Amniotic epithelial cell (primary cell): ENCODE measurements at regions not wholly inside any gene's neighbourhood (a gene's known extent, or its start where the extent isn't known, plus 50 kb on each side); places are given as distances from the start of the nearest gene placed in this dataset.
"Not testable (repeated sequence)": the region's sequence is repeated elsewhere in the genome, so short reads cannot be mapped to it uniquely, and the experiment has no call there.

Experiments
- DNase-seq: peaks from one replicate; pipeline ENCODE4 v3.0.0-alpha.2; 2010; ENCODE audit warnings: low read depth

DNA sequence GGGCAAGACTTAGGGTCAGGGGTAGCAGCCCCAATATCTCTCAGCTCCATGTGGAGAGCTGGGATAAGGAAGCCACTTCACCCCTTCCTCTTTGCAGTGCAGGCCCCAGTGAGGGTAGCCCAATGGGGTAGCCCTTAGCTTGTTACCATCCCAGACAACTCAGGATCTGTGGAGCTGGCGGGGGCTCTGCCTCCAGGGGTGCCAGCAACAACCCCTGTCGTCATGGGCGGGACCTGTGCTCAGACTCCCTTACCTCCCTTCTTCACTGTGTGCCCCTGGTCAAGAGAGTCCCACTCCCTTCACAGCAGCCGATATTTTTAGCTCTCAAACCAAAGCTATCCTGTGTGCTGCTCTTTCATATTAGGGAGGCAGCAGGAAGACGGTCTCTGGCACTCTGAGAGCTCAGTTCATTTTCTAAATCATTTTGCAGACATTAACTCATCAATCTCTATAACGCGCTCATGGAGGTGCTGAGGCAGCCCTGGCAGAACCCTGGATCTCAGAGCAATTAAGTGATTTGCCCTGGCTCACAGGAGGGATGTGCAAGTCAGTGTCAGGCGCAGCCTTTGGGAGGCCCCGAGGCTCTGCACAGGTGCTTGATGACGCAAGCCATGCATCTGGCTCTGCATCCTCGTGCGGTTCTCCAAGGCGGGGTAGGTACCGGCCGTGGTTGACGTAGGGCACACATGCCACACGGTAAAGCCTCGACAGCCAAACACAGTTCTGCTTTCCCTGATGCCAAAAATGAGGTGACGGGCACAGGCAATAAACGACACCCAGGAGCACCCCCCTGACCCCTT lies 357.6 kb downstream of the SHANK2 start:
- DNase-seq, result no peak

DNA sequence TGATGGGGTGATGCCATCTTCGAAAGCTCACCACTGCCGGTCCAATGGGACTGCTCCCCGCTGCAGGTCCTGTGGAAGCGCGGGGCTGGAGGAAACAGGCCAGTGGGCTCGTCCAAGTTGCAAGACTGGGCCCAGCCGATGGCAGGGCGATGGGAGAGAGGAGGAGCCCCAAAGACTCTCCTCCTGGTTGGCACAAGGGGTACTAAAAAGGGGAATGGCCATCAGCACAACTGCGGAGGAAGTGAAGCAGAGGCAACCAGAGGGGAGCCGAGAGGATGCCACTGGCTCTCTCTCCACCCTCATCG lies 357.1 kb downstream of the SHANK2 start:
- DNase-seq, result no peak

DNA sequence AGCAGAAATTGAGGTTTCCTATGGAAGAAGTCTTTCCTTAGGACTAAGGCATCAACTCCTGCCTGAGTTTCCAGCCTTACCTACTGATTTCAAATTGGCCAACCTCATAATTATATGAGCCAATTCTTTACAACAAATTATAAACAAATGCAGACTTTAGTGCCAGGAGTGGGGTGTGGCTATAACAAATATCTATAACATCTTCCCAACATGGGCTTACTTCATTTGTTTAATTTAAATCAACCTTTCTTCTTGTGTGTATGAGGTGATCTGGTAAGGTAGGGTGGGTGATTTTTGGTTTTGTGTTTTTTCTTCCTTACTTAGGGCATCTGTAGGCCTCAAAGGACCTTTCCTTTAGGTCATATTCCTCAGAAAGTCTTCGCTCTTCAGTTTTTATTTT lies 354.9 kb downstream of the SHANK2 start:
- no peak for DNase-seq

DNA sequence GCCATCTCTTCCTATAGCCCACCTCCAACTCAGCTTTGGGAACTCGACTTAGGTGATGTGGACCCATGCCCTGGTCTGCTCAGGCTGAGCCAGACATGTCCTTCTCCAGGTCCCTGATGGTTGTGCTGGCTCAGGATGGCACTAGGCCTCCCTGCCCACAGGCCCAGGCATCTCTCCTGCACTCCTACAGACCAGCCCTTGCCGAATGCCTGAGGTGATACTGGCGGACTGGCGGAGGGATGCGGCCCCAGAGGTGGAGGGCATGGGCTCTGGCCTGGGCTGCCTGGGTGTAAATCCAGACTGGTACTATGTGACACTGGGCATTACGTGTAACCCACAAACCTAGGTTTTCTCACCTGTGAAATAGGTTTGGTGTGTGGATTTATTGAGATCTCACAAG lies 352.8 kb downstream of the SHANK2 start:
- no peak for DNase-seq

DNA sequence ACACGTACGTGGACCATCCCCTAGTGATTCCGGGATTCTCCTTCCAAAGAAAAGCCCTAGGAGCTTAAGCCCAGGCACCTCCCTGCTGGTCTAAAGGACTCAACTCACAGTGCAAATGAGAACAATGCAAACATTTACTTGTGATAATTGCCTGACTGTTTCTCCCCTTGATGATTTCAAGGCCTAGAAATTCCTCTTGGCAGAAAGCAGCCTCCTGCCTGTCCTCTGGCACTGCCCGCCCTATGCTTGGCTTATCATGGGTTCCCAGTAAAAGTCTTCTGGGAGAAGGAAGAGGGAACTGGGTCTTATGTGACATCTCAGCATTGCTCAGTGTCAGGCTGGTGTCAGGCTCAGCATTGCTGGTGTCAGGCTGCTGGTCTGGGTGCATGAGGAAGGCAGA lies 351.8 kb downstream of the SHANK2 start:
- no peak for DNase-seq

DNA sequence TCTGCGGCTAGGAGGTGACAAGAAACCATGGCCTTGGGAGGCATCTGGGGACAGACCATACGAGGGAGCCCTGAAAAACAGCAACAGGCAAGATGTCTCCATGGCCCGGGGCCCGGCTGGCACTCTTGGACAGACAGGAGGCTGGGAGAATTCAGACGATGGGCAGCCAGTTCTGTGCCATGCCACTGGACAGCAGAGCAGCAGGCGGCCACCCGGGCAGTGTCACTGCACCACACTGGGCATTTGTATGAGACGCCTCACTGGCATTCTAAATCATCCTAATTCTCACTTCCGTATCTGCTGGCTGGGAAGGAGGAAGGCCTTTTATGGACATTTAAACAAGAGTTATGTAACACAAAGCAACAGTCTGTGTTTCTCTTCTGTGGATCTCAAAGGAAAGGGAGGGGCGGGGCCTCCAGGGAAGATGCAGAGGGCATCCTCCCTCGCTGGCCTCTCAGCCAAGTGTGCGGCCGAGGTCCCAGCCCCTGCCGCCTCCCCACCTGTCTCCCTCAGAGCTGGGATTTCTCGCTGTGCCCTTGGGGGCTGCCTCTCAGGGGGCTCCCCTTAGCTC lies 350.3 kb downstream of the SHANK2 start:
- DNase-seq, result no peak

DNA sequence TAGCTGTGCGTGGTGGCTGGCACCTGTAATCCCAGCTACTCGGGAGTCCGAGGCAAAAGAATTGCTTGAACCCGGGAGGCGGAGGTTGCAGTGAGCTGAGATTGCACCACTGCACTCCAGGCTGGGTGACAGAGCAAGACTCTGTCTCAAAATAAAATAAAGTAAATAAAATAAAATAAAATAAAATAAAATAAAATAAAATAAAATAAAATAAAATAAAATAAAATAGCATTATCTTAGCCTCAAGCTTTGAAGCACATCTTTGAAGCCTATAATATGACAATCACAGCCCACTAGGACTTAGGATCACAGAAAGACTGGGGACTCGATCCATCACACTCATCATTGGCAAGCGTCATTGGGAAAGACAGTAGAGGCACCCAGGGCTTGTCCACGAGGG lies 349.1 kb downstream of the SHANK2 start:
- DNase-seq, result not testable (repeated sequence)

DNA sequence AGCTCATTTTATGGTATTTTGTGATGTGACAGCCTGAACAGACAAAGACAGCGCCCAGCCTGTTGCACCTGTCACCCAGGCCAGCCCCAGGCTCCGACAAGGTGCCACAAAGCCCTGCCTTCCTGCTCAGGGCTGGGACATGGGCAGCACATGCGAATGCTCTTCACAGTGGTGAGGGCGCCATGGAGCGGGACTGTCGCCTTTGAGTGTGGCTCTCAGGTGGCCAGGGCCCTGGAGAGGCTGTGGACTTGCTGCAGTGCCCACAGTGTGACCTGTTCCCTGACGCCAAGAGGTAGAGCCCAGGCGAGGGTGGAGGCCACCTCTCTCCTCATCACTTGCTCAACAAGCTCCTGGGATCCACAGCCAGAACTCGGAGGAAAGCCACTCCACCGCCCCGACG lies 346.3 kb downstream of the SHANK2 start:
- no peak for DNase-seq

DNA sequence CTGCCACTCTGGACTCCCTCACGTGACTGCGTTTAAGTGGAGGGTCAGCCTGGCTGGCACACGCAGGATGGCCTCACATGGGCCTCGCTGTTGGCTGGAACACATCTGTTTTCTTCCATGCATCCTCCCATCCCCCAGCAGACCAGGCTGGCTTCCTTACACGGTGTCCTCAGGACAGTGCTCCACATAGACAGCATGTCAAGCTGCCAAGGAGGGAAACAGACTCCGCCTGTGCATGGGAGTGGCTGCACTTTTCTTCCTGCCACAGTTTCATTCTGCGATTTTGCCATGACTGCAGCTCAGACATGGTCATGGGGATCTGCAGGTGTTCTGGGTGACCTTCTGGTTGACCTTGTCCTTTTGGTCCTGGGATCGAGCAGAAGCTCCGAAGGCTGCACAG lies 344.2 kb downstream of the SHANK2 start:
- DNase-seq, result no peak

DNA sequence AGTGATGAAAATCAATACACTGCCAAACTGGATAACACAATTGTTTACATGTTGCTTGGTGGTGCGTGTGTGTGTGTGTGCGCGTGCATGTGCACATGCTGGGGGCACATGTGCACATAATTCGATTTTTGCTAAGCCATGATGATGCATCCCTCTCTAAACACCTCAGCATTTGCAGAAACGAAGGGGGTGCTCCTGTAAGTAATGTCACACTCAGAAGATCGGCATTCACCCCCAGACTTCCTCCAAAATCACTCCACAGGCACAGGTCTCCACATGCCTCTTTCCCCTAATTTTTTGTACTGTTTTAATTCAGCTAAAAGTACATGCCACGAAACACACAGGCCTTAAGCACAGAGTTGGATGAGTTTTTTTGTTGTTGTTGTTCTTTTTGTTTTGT lies 341.5 kb downstream of the SHANK2 start:
- no peak for DNase-seq

DNA sequence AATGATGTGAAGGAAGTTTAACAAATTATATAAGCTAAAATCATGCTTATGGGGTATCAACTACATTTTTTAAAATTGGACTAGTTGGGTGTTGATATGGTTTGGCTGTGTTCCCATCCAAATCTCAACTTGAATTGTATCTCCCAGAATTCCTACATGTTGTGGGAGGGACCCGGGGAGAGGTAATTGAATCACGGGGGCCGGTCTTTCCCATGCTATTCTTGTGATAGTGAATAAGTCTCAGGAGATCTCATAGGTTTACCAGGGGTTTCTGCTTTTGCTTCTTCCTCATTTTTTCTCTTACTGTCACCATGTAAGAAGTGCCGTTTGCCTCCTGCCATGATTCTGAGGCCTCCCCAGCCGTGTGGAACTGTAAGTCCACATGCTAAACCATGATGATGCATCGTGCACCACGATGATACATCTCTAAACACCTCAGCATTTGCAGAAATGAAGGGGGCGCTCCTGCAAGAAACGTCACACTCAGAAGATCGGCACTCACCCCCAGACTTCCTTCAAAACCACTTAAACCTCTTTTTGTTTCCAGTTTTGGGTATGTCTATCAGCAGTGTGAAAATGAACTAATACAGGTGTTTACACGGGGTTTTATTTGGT lies 340.0 kb downstream of the SHANK2 start:
- DNase-seq, result no peak

DNA sequence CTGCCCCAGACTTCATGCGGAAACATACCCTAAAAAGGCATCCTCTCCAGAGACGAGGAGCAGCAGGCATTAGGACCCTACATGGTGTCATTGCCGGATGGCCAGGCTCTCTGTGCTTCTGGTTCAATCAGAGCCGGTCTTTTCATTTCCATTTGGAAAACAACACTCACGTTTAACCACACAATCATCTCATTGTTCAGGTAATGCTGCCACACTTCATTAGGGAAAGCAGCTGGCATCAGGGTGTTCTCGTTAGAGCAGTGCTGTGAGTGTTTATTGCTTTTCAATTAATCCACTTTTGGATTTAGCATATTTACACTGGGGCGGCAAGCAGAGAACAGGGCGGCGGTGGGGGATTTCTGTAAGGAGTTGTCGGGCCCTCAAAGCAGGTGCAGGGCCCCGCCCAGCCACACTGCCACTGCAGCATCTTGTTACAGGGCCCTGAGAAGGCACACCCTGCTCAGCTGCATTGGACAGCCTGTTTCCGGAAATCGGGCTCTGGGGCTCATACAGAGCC lies 338.6 kb downstream of the SHANK2 start:
- DNase-seq, result no peak

DNA sequence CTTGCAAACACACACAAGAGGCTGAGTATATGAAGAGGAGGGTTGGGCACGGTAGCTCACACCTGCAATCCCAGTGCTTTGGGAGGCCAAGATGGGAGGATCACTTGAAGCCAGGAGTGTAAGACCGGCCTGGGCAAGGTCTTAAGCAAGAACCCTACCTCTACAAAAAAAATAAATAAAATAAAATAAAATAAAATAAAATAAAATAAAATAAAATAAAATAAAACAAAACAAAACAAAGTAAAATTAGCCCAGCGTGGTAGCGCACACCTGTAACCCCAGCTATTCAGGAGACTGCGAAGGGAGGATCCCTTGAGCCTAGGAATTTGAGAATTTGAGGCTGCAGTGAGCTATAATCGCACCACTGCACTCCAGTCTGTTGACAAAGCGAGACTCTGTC lies 337.9 kb downstream of the SHANK2 start:
- DNase-seq, result no peak

DNA sequence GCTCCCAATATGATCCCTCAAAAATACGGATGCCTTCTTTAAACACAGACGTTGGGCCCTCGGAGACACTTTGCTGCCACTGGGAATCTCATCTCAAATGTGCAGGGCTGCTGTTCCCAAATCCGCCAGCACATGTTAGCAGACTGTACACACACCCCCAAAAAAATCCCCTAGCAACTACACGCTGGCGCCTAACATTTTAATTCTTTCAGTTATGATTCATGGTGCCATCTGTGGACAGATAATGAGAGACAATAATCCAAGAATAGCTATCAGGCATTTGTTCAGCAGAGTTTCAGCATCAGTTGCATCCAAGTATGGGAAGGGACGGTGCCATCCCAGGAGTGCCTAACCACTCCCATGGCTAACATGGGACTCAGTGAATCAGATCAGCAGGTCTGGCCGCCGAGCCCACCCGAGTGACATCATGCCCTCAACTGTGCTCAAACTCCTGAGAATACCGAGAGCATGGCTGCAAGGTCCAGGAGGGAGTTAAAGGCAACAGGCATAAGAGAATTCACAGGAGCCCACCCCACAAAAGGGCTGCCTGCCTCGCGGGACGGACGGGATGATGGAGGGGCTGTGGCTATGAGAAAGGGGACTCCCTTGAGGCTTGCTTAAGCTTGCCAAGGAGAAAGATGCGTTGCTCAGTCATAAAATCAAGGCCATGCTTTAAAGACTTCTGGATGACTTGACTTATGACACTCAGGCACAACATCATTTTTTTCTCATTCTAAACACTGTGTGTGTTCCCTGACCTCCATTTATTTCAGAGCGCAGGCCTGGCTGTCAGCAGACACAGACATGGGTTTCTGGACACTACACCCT lies 337.0 kb downstream of the SHANK2 start:
- DNase-seq, result no peak

DNA sequence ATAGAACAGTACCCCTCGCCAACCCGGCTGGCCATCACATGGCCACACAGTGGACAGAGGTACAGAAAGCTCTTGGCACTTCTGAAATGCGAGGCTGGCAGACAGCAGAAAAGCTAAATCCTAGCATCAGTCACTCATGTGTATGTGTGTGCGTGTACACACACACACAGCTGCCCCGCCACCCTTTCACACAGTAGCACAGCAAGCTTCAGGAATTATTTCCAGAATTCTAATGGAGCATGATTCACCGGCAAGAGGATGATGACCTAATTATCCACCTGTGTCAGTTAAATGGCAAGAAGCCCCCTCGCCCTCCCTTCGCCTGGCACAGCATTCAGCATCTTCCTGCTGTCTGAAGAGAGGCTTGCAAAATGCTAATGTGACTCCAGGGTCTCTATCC lies 336.0 kb downstream of the SHANK2 start:
- DNase-seq, result no peak

DNA sequence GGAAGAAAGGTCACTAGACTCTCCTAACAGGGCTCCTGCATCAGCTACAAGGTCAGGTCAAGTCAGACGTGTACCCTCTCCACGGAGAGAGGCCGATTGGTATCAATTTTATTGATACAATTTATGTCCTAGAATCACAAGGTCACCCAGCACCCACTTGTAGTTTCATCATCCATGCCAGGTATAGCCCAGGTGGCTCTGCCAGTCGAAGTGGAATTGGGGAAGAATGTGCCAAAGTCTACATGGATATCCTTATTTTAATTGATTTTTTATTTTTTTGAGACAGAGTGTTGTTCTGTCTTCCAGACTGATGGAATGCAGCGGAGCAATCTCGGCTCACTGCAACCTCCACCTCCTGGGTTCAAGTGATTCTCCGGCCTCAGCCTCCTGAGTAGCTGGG lies 334.1 kb downstream of the SHANK2 start:
- no peak for DNase-seq

DNA sequence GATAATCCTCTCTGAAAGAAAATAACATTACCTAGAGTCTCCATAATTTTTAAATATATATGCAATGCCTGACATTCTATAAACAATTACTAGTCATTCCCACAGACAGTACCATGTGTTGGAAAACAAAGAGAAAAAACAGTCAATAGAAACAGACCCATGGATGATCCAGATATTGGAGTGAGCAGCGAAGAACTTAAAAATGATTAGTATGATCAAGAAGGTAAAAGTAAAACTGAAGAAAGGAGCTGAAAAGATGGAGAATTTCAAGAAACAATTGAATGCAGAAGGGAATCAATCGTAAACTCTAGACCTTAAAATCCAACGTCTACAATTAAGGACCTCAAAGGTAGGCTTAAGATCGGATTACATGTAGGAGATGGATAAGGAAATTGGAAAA lies 330.6 kb downstream of the SHANK2 start:
- no peak for DNase-seq

DNA sequence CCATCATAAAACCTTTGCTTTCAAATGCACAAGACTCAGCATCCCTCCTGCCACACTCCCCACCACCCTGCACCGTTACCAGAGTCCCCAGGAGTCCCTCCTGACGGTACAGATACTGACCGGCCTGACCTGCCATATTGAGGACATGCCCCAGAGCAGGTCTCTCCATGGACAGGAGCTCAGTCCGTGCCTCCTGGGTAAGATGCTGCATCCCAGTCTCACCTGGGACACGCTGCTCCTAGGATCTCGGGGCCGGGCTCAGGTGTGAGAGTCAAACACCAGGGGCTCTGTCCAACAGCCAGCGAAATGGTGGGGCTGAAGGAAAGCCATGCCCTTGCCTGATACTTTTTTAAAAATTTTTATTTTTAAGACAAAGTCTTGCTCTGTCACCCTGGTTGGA lies 328.3 kb downstream of the SHANK2 start:
- no peak for DNase-seq

DNA sequence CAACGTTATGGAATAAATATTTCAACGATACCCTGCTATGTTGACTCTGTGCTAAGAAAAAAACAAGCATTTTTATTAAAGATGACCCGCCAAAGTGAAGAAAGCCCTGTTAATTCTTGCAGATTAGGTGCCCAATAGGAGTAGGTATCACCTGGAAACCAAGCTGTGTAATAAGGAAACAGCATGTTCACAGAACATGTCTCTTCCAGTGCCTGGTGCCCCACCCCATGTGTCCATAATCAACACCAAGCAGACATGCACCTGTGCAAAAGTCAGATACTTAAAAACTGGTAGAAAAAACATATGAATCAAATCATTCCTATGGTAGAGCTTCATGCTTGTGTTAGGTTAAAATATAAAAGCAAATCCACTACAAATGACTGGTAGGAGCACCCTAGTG lies 327.1 kb downstream of the SHANK2 start:
- DNase-seq, result no peak

DNA sequence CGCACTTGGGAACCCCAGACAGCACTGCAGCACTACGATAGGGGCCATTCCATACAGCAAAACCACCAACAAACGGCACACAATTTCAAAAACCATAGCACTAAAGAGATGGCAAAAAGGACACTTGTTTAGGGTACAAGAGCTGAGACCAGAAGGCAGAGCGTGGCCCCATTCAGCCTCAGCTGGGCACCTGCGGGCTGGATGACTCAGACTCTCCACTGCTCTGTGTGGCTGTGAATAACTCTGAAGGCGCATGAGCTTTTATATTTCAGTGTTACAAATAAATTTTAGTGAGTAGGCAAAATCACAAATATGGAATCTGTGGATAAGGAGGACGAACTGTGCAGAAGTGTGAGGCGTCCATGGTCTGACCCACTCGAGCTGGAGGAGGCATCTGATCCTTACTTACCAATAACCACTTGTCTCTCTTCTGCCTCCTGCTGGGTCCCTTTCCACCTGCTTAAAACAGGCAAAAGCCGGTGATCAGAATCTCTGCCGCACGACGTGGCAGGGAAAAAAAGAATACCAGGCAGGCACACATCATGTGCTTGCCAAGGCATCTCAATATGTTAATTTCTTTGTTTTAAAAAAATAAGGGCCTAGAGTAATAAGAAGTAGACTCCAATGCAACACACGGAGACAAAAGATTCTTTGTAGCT lies 325.7 kb downstream of the SHANK2 start:
- DNase-seq, result no peak

DNA sequence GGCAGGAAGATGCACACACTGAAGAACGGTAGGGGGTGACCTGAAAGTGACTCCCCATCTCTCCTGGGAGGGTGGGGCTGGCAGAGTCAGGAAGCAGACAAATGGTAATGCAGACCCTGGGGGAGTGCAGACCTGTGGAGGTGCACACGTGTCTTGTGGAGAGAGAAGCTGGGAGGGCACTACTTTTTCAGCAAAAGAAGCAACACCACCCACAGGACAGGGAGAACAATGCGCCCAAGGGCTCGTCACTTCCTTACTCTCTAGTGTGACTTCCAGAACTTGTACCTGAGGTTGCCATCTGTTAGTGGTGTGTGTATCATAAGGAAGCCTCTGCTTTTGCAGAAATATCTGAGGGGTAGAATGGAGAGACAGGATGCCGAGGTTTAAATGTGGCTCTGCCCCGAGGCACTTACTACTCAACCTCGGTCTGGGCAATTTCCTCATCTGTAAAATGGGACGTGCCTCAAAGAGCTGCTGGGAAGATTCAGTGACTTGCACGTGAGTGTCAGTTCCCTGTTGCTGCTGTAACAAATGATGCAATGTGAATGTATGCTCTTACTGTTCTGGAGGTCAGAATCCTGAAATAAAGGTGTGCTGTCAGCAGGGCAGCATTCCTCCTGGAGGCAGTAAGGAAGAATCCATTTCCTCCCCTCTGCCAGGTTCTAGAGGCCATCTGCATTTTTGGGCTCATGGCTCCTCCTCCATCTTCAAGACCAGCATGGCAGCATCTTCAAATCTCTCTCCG lies 323.4 kb downstream of the SHANK2 start:
- DNase-seq, result no peak

DNA sequence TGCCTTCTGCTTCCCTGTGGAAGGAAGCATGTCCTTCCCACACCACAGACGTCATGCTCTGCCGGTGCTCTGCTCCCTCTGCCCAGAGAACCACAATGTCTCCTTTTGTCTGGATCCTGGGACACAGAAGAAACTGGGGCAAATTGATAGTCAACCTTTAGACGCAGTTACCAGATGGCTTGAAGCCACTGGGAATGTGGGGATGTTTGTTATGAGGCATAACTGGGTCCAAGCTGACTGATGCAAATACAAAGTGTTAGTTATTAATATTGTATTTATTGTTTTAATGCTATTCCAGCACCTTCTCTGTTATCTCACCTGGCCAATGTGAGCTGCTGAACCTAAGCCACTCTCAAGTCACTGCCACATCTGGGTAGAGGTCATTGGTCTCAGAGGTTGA lies 322.2 kb downstream of the SHANK2 start:
- no peak for DNase-seq
